ENCODE measurements at regions not wholly inside any gene's neighbourhood (a gene's known extent, or its start where the extent isn't known, plus 50 kb on each side); places are given as distances from the start of the nearest gene placed in this dataset.

GRCh38 chr18:77853859-77854258, 604.2 kb downstream of the GALR1 start:
- H3K4me1 ChIP-seq, result no peaks in the 10 kb centered on the region
- TF ChIP-seq POLR2AphosphoS5 (IDR thresholded peaks at IDR 0.05) (no peak), POLR2A (IDR thresholded peaks at IDR 0.05) (no peak), CTCF (IDR thresholded peaks at IDR 0.05 in 8 of 11, conservative IDR thresholded peaks at IDR 0.05 in 3 of 11) (no peak)
- H3K4me3 ChIP-seq, result no peak overlapping the region
- DNase-seq, result no peak
- H3K9me3 ChIP-seq, result no peaks in the 10 kb centered on the region
- intact Hi-C loops (cut with DNase I; ENCODE audit: low total_unique reads), result no loop called here
- H3K27me3 ChIP-seq (replicated peaks in 1 of 7), result peaks cover 0 to 8% (median 0%) of the 10 kb centered on the region in 7 donors
- no peaks in the 10 kb centered on the region for H3K36me3 ChIP-seq
- H3K27ac ChIP-seq, result no peak overlapping the region
- 89 to 94% (median 92%) methylated on average over 11 to 12 of the region's 12 CpGs for WGBS, 5 donors

DNA sequence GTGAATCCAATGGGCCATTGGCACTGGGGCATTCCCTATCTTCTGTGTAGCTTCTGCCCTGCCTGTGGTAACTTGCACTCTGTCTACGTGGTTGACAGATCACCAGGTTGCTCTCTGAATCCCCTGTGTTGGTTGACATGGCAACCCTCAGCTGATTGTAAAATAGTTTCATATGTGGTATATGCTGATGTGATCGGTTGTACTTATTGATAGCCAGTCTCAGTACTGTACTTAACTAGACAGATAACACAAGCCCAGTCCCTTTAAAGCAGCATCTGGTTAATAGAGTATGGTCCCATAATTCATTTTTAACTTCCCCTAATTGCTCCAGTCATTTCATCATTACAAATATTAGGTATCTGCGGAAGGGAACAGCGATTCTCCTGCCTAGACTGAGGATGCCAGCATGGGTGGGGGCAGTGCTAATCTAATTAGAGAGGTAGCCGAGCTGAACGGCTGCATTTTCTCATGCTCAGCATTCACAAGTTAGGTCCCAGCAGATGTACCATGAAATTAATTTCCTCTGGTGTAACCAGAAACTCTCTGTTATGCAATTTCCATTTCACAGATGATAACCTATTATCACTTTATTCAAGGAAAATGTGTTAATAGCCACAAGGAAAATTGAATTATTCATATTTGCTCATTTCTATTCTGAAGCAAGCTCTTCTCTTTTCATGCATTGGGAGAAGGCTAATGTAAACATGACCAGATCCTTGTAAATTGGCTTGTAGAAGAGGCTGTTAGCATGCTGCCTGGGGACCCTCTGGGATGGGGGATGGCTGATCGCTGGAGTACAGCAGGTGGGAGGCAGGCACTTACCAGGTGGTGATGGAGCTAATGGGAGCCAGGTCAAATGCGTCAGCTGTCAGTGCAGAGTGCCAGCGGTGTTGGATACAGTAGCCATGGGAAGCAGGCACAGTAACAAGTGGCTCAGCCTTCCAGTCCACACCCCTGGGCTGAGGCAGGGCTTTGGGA, 608.3 kb downstream of the GALR1 start:
- H3K27me3 ChIP-seq (replicated peaks in 1 of 7), result peaks cover 0 to 6% (median 0%) of the 10 kb centered on the region in 7 donors
- H3K27ac ChIP-seq, result no peak overlapping the region
- DNase-seq, result no peak
- TF ChIP-seq POLR2A (IDR thresholded peaks at IDR 0.05) (no peak), CTCF (IDR thresholded peaks at IDR 0.05 in 8 of 11, conservative IDR thresholded peaks at IDR 0.05 in 3 of 11) (no peak), POLR2AphosphoS5 (IDR thresholded peaks at IDR 0.05) (no peak)
- H3K9me3 ChIP-seq, result no peaks in the 10 kb centered on the region
- WGBS, 5 donors, result 67 to 80% (median 72%) methylated on average over 8 to 9 of the region's 9 CpGs
- H3K4me3 ChIP-seq, result no peak overlapping the region
- intact Hi-C loops (cut with DNase I; ENCODE audit: low total_unique reads), result no loop called here
- no peaks in the 10 kb centered on the region for H3K4me1 ChIP-seq
- no peaks in the 10 kb centered on the region for H3K36me3 ChIP-seq

- Histone ChIP-seq H3K36me3 (no peaks in the 10 kb centered on the region), H3K4me3 (no peak overlapping the region), H3K4me1 (no peaks in the 10 kb centered on the region), H3K27ac (no peak overlapping the region), H3K27me3 (replicated peaks in 1 of 7) (peaks cover 0 to 6% (median 0%) of the 10 kb centered on the region in 7 donors), H3K9me3 (no peaks in the 10 kb centered on the region)
- DNase-seq, result no peak
- intact Hi-C loops (cut with DNase I; ENCODE audit: low total_unique reads), result no loop called here
- TF ChIP-seq POLR2AphosphoS5 (IDR thresholded peaks at IDR 0.05), result no peak
- no peak for TF ChIP-seq CTCF (IDR thresholded peaks at IDR 0.05 in 8 of 11, conservative IDR thresholded peaks at IDR 0.05 in 3 of 11)
- no peak for TF ChIP-seq POLR2A (IDR thresholded peaks at IDR 0.05)
- 81 to 99% (median 90%) methylated on average over 5 of the region's 5 CpGs for WGBS, 5 donors
Observed at GRCh38 chr18:77859634-77860033, 610.0 kb downstream of the GALR1 start.

DNA sequence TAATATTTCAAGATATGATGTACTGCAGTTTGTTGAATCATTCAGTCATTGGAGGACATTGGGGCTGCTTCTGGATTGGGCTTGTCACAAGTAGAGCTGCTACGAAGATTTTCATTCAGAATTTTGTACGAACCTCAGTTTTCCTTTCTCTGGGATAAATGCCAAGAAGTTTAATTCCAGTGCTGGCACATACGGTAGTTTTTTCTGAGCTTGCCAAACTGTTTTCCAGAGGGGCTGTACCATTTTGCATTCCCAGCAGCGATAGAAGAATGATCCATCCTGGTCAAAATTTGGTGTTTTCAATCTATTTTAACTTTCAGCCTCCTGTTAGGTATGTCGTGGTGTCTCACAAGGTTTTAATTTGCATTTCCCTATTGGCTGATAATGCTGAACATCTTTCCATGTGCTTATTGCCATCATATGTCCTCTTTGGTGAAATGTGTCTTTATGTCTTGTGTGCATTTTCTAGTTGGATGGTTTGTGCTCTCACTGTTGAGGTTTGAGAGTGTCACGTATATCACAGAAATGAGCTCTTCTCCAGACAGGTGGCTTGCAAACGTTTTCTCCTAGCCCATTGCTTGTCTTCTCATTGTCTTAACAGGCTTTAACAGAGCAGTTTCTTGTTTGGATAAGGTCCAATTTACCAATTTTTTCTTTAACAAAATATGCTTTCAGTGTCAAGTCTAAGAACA, 612.6 kb downstream of the GALR1 start:
- no peak overlapping the region for H3K27ac ChIP-seq
- TF ChIP-seq POLR2AphosphoS5 (IDR thresholded peaks at IDR 0.05) (no peak), POLR2A (IDR thresholded peaks at IDR 0.05) (no peak), CTCF (IDR thresholded peaks at IDR 0.05 in 8 of 11, conservative IDR thresholded peaks at IDR 0.05 in 3 of 11) (no peak)
- WGBS, 5 donors, result 78 to 85% (median 82%) methylated on average over 7 of the region's 7 CpGs
- intact Hi-C loops (cut with DNase I; ENCODE audit: low total_unique reads), result no loop called here
- no peak for DNase-seq
- no peaks in the 10 kb centered on the region for H3K36me3 ChIP-seq
- no peaks in the 10 kb centered on the region for H3K4me1 ChIP-seq
- no peaks in the 10 kb centered on the region for H3K9me3 ChIP-seq
- H3K27me3 ChIP-seq (replicated peaks in 1 of 7), result peaks cover 0 to 6% (median 0%) of the 10 kb centered on the region in 7 donors
- no peak overlapping the region for H3K4me3 ChIP-seq

All from spleen (tissue), 11 donors.